Esophagus (tissue), 2 donors: ENCODE measurements at regions not wholly inside any gene's neighbourhood (a gene's known extent, or its start where the extent isn't known, plus 50 kb on each side); places are given as distances from the start of the nearest gene placed in this dataset.

Experiments
- H3K27ac ChIP-seq, 2 donors: one replicate each; pipeline ENCODE4 v1.5.1; 2013; ENCODE audit warnings: low read depth in 2 of 2, mild to moderate bottlenecking in 2 of 2, inconsistent platforms in 1 of 2, low read length in 1 of 2, moderate library complexity in 1 of 2
- H3K27me3 ChIP-seq, 2 donors: one replicate each; pipeline ENCODE4 v1.6.1; 2013; ENCODE audit warnings: low read length in 2 of 2, control low read depth in 1 of 2, mild to moderate bottlenecking in 1 of 2; ENCODE audit not compliant: insufficient read depth in 2 of 2, control insufficient read depth in 1 of 2
- H3K36me3 ChIP-seq, 2 donors: one replicate each; pipeline ENCODE4 v1.6.1; 2013; ENCODE audit warnings: low read length in 1 of 2; ENCODE audit not compliant: control insufficient read depth in 2 of 2, insufficient read depth in 2 of 2
- H3K4me1 ChIP-seq, 2 donors: one replicate each; pipeline ENCODE4 v1.6.1; 2013; ENCODE audit warnings: low read length in 1 of 2; ENCODE audit not compliant: control insufficient read depth in 2 of 2, insufficient read depth in 2 of 2
- H3K4me3 ChIP-seq, 2 donors: one replicate each; pipeline ENCODE4 v1.5.1; 2013; ENCODE audit warnings: low read length in 2 of 2, mild to moderate bottlenecking in 2 of 2, low read depth in 1 of 2, moderate library complexity in 1 of 2
- H3K9me3 ChIP-seq, 2 donors: one replicate each; pipeline ENCODE4 v1.6.1; 2013; ENCODE audit warnings: mild to moderate bottlenecking in 2 of 2, low read depth in 1 of 2, low read length in 1 of 2, moderate library complexity in 1 of 2; ENCODE audit not compliant: control insufficient read depth in 2 of 2, insufficient read depth in 1 of 2
- WGBS, 2 donors: extraction: QIAGEN DNeasy Blood & Tissue Kit; methylation state at CpG; one replicate each; pipeline ENCODE4 v1.1.7; 2013; 5-methylcytosine and 5-hydroxymethylcytosine counted together
- donor health status: healthy with polysubstance abuse.
- donor health status: Bipolar disorder and iron deficiency.

GRCh38 chr13:109892101-109892500 lies 105.7 kb upstream of the IRS2 start:
- no peaks in the 10 kb centered on the region for H3K9me3 ChIP-seq
- no peaks in the 10 kb centered on the region for H3K36me3 ChIP-seq
- H3K27ac ChIP-seq: no peak overlapping the region
- 84 to 97% methylated on average over 2 of the region's 2 CpGs for WGBS, 2 donors
- H3K4me3 ChIP-seq: no peak overlapping the region
- H3K4me1 ChIP-seq: no peaks in the 10 kb centered on the region
- H3K27me3 ChIP-seq: no peaks in the 10 kb centered on the region

- Histone ChIP-seq H3K27ac (no peak overlapping the region), H3K36me3 (no peaks in the 10 kb centered on the region), H3K9me3 (peaks cover 0 to 3% of the 10 kb centered on the region in 2 donors), H3K4me1 (no peaks in the 10 kb centered on the region), H3K27me3 (no peaks in the 10 kb centered on the region), H3K4me3 (no peak overlapping the region)
- 91 to 95% methylated on average over 4 of the region's 4 CpGs for WGBS, 2 donors
These were observed 98.9 kb upstream of the IRS2 start for GRCh38 chr13:109885235-109885634.

- Histone ChIP-seq H3K36me3 (no peaks in the 10 kb centered on the region), H3K27ac (no peak overlapping the region), H3K27me3 (no peaks in the 10 kb centered on the region), H3K9me3 (peaks cover 0 to 3% of the 10 kb centered on the region in 2 donors), H3K4me1 (no peaks in the 10 kb centered on the region), H3K4me3 (no peak overlapping the region)
- WGBS, 2 donors: 45 to 70% methylated on average over 1 of the region's 1 CpG
These were observed 98.1 kb upstream of the IRS2 start for GRCh38 chr13:109884462-109884861.

GRCh38 chr13:109883181-109884180 lies 97.1 kb upstream of the IRS2 start:
- 75 to 82% methylated on average over 20 of the region's 20 CpGs for WGBS, 2 donors
- Histone ChIP-seq H3K4me3 (no peak overlapping the region), H3K27ac (no peak overlapping the region), H3K27me3 (no peaks in the 10 kb centered on the region), H3K36me3 (no peaks in the 10 kb centered on the region), H3K9me3 (peaks cover 0 to 3% of the 10 kb centered on the region in 2 donors), H3K4me1 (no peaks in the 10 kb centered on the region)

GRCh38 chr13:109881961-109882558 lies 95.7 kb upstream of the IRS2 start:
- 79 to 80% methylated on average over 14 of the region's 14 CpGs for WGBS, 2 donors
- Histone ChIP-seq H3K9me3 (peaks cover 0 to 3% of the 10 kb centered on the region in 2 donors), H3K27ac (no peak overlapping the region), H3K27me3 (no peaks in the 10 kb centered on the region), H3K4me3 (no peak overlapping the region), H3K36me3 (no peaks in the 10 kb centered on the region), H3K4me1 (no peaks in the 10 kb centered on the region)

GRCh38 chr13:109881347-109881725 lies 95.0 kb upstream of the IRS2 start:
- Histone ChIP-seq H3K4me3 (no peak overlapping the region), H3K36me3 (no peaks in the 10 kb centered on the region), H3K27ac (no peak overlapping the region), H3K9me3 (peaks cover 0 to 3% of the 10 kb centered on the region in 2 donors), H3K27me3 (no peaks in the 10 kb centered on the region), H3K4me1 (no peaks in the 10 kb centered on the region)
- WGBS, 2 donors: 90 to 91% methylated on average over 14 of the region's 14 CpGs

GRCh38 chr13:109880371-109881346 lies 94.3 kb upstream of the IRS2 start:
- Histone ChIP-seq H3K27ac (no peak overlapping the region), H3K27me3 (no peaks in the 10 kb centered on the region), H3K4me3 (no peak overlapping the region), H3K4me1 (peaks cover 0 to 1% of the 10 kb centered on the region in 2 donors), H3K36me3 (no peaks in the 10 kb centered on the region), H3K9me3 (peaks cover 0 to 3% of the 10 kb centered on the region in 2 donors)
- 82 to 84% methylated on average over 35 of the region's 35 CpGs for WGBS, 2 donors

GRCh38 chr13:109879338-109879737 lies 93.0 kb upstream of the IRS2 start:
- WGBS, 2 donors: 90% methylated on average over 6 of the region's 6 CpGs
- Histone ChIP-seq H3K27ac (no peak overlapping the region), H3K36me3 (no peaks in the 10 kb centered on the region), H3K4me3 (no peak overlapping the region), H3K27me3 (no peaks in the 10 kb centered on the region), H3K4me1 (peaks cover 0 to 2% of the 10 kb centered on the region in 2 donors), H3K9me3 (peaks cover 0 to 3% of the 10 kb centered on the region in 2 donors)

- 92 to 94% methylated on average over 7 of the region's 7 CpGs for WGBS, 2 donors
- Histone ChIP-seq H3K4me1 (peaks cover 0 to 2% of the 10 kb centered on the region in 2 donors), H3K9me3 (peaks cover 0 to 3% of the 10 kb centered on the region in 2 donors), H3K36me3 (no peaks in the 10 kb centered on the region), H3K4me3 (no peak overlapping the region), H3K27ac (no peak overlapping the region), H3K27me3 (no peaks in the 10 kb centered on the region)
These were observed 91.4 kb upstream of the IRS2 start for GRCh38 chr13:109877809-109878208.
